Hepatic stellate cell (primary cell): ENCODE measurements at regions not wholly inside any gene's neighbourhood (a gene's known extent, or its start where the extent isn't known, plus 50 kb on each side); places are given as distances from the start of the nearest gene placed in this dataset.

ENCODE experiments used
- DNase-seq: peaks from one replicate; pipeline ENCODE4 v3.0.0; 2011; ENCODE audit warnings: low spot score

DNA sequence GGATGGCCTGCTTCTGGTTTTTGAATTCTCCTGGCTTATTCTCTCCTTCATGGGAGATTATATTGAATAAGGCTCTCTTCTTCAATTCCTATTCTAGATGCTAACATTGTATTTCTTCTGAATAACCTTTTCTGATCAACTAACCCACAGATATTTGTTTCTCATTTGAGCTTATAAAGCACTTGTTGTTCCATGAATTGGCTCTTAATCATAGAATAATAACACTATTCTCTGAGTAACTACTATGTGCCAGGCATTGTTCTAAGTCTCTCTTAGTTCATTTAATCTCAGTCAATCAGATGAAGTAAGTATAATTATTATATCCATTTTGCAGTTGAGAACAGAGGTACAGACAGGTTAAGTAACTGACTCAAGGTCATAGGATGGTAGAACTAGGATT is 136.3 kb upstream of the MLIP start:
- no peak for DNase-seq

DNA sequence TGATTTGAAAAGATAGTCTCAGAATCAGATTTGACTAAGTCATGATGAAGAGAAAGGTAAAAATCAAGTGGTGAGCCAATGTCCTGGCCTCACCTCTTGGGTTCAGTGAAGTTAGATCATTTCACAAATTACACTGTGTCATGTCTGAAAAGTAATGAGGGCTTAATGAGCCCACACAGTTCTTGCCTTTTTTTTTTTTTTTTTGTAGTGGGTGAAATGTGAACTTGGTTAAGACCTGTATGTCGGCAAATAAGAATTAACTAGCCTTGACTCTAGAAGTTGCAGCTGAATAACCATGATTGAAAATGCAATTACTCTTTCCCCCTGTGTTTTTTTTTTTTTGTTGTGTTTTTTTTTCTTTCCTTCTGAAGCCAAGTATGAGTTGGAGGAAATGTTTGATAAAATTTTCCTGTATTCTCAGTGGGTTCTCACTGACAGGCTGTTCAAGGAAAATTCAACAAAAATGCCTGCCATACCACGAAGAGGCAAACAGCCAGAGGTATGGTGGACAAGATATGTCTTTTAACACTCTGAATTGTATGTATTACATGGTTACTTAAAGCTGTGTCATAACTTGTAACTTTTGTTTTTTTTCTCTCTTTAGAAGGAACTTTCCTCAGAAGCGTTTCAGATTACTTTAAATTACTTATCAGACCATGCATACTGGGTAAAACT is 135.2 kb upstream of the MLIP start:
- DNase-seq: no peak

DNA sequence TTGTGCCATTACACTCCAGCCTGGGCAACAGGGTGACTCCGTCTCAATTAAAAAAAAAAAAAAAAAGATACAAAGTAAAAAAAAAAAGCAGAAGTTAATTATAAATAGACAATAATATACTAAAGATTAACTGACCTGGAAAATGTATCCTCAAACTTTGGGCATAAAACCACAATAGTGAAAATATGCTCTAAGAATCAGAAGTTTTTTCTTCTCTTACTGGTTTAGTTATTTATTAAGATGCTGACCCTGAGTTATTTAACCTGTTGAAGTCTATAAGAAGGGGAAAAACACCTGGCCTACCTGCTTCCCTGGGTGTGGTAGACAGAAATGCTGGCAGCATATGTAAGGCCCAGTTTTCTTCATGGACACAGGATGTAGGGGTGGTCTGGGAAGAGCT is 133.7 kb upstream of the MLIP start:
- no peak for DNase-seq

DNA sequence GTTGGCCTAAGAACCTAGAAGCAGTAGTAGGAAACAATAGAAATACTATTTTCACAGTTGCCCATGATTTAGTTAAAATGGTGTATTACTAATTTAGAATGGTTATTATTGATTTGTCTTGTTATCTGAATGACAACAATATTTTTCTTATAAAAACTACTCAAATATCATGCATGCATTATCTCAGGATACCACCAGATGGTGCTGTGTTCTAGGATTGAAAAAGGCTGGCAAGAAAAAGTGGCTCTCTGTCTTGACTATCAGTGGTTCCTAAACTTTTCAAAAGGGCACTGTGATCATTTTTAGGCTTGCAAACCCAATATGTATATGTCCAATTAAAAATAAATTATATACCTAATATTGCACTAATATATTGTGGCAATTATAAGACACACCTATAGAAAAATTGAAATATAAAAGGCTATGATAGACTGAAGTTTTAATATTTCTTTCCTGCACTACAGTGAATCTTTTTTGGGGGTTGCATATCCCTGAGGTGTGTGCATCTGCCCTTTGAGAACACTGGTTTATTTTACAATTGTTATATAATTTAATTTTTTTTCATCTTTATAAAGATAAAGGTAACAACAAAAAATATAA is 131.7 kb upstream of the MLIP start:
- no peak for DNase-seq

DNA sequence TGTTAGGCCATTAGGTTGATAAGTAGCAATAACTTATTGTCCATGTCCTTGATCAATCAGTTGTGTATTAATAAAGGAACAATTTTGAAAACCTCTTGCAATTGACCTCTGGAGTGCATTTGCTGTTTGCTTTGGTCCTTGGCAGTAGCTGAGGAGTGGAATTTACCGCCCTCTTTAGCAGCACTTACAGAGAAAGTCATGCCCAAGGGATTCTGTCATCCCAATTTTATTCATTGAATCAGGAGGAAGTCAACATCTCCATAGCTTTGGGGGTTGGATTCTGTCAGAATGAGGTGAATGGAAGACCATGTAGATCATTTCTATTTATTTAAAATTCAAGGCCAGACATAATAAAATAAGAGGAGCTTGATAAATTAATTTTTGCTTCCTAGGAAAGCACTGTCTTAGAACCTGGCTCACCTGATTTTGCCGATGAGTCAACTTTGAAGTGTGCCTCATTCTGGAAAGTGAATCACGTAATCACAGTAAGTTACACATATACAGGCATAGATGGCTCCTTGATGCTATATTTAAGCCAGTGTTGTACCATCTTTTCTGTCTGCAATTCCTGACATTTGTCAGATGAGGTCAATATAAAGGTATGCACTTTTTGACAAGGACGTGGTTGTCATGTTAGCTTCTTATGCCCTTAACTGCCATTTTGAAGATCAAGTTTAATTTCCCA is 128.7 kb upstream of the MLIP start:
- DNase-seq: no peak

DNA sequence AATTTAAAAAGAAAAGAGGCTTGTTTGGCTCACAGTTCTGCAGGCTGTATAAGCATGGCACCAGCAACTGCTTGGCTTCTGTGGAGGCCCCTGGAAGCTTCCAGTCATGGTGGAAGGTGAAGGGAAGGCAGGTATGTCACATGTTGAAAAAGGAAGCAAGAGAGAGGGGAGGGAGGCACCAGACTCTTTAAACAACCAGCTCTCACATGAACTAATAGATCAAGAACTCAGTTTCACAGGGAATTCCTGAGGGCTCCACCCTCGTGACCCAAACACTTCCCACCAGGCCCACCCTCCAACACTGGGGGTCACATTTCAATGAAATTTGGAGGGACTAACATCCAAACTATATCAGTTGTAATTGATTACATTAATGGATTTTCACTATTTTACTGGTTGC is 127.9 kb upstream of the MLIP start:
- DNase-seq: no peak

DNA sequence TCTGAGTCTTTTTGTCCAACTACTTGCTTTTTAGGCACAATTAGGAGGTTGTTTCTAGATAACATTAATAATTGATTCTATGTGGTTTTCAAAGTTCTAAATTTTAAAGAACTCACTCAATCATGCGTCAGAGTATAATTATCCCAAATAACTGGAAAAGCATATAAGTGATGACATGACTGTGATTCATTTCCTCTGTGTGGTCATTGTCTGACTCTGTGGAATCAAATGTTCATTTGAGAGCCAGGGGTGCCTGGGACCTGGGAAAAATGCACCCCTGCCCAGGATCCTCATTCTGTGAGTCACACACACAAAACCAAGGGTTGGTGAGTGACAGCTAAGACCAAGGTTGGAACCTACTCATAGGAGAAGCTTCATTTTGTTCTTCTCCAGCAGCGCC is 127.1 kb upstream of the MLIP start:
- peak; percentile 33 for DNase-seq

DNA sequence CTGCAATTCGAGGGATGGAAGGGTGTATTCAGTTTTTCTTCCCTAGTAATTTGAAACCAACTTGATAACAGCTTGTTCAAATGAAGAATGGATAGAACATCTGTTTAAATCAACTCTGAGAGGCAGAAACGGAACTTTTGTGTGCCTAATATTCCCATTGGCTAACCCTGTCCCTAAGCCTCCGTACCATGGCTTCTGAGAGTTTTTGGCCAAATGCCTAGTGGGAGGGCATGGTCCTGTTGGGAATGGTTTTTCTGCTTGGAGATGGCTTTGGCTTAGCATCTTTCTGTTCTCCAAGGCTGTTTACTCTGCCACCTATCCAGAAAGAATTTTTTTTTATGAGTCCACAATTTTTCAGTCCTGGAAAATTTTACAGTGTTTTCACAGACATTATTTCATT is 126.7 kb upstream of the MLIP start:
- DNase-seq: no peak

DNA sequence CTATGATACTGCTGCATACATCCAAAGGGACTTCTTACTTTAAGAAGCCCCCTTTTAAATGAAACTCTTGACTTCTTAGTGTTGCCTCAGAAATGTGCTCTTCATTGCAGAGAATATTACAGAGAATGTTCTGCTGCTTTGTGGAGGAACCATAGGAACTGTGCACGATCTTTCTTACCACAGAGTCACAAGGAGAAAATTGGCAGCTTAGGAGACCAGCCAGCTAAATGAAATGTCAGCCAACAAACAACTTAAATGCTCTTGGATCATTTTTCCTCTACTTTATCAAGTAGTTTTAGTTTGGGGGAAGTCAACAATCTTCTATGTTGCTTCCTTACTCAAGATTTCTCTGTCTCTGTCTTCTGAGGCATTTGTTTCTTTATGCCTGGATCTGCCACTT is 125.9 kb upstream of the MLIP start:
- DNase-seq: no peak

DNA sequence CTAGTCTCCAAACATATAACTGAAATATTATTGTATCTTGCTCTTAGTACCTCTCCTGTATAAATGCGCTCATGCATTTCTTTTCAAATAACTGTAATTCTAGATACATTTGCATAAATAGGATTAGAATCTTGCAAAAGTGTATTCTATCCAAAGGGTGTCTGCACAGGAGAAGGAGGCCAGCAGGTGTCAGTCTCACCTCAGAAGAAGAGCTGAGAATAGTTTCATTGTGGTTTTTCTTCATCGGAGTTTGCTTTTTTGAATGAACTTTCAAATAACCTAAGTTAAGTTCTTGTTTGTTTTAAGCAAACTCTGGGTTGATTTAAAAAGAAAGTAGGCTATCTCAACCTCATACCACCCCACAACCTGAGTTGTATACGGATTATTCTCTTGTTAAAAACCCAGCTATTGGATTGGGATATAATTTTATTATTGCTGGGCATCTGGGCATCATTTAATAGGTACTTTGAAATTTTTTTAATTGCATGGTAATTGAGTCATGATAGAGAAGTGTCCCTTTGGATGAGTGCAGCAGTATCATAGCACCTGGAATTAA is 125.0 kb upstream of the MLIP start:
- DNase-seq: peak; percentile 12

DNA sequence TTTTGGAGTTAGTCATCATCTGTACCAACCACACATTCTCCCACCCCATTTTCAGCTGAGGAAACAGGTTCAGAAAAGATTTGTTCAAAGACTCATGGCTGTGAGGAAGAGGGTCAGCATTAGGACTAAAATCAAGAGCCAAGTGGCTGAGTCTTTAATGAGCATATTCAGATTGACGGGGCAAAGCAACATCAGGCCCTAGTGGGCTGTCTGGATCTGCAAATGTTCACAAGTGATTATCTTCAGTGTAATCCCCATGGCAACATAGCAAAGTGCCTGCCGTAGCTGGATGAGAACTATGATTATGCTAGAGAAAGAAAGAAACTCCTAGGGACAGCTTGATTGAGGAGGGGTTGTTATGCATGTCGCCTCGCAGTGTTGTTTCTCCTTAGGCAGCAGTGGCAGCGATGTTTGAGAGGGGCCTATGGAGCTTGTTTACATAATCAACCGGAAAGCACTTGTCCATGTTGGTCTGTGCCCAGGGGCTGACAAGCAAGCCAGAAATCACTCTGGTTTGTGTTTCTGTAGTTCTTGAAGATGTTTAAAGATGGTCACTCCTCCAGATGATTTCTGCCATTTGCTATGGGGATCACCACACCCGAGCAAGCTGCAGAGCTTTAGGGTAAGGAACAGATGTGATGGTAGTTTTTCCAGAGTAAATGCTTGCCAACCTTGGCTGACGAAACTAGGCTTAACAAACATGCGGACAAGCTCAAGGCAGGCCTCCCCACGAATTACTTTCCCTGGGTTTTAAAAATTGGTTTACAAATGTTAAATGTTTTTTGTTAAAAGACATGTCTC is 124.3 kb upstream of the MLIP start:
- no peak for DNase-seq

DNA sequence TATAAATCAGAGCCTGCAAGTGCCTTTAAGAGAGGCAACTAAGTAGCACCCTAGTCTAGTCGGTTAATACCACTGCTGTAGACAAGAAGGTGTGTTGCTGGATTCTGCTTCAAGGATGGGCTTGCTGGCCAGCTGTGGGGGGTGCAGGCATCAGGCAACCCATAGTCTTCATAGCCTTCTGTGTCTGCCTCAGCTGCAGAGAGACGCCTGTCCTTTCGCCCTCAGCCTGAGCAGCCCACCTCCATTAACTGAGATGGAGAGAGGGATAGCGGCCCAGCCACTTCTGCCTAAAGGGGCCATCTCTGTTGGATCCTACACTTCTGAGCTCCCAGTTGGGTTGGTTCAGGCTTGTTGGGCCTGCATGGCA is 123.7 kb upstream of the MLIP start:
- DNase-seq: no peak

DNA sequence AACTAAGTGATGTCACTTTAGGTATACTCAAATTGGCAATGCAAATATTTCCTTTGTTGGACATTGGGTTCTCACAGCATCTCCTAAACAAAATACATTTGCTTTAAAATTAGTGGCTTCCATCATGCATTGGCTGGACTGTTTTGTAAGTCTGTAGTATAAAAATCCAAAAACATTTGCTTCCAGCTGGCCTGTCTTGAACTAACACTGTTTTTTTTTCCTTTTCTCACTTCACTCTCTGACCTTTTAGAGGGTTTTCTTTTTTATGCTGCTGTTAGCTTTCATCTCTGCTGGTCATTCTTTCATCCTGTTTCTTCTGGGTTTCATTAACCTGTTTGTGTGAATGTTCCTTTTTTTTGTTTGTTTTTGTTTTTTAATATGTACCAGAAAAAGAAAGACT is 121.7 kb upstream of the MLIP start:
- no peak for DNase-seq

DNA sequence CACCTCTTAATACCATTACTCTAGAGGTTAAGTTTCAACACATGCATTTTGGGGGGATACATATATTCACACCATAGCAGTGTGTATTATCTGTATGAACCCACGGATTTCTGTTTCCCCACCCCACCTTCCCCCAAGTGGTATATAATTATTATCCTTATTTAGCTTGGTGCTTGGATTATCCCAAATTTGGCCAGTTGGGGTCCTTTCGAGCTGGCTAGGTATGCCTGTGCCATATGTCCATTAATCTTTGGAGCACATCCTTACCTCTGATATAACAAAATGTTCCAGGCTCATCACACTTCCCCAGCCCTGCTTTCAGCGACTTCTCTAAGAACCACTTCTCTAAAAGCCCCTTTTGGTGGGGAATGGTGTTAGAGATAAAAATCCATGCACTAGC is 118.7 kb upstream of the MLIP start:
- no peak for DNase-seq

DNA sequence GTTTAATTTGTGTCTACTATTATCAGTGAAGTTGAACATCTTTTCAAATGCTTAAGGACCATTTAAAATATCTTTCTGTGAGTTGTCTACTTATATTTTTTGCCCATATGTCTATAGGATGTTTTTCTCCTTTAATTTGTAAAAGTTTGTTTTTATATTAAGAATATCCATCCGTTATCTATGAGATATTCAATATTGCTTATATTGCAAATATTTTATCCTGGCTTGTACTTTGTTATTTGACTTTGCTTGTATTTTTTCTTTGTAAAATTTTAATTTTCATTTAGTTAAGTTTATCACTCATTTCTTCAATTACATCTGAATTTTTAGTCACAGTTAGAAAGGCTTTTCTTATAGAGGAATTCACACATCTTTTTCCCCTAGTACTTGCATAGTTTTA is 117.0 kb upstream of the MLIP start:
- no peak for DNase-seq

DNA sequence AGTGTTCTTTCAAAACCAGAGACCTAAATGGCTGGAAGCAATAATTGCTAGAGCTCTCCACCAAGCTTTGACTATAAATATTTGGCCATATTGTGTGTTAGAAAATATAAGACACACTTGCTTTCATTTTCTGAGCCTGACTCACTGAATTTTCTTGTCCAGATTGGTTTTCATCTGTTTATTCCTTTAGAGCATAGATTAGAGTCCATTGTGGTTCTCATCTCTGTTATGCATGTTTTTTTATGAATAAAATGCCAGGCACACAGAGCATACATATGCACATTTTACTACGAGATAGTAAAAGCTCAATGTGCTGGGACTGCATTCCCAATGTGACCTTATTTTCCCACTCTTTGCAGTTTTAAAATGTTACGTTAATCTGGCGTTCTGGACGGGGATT is 115.3 kb upstream of the MLIP start:
- no peak for DNase-seq

DNA sequence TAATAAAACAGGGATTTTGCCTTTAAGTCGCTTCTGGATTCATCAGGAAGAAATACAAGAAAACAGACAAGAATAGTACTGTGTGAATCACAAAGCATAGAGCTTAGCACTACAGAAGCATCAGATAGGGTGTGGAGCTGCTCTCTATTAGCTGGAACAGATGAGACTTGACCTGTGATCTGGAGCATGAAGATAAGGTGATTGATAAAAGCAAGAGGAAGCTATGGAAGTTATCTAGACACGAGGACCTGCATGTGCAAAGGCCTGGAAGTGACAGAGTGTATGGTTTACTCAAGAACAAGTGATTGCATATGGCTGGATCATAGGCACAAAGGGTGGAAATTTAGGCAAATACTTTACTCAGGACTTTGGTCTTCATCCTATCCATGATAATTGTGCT is 112.9 kb upstream of the MLIP start:
- DNase-seq: no peak

DNA sequence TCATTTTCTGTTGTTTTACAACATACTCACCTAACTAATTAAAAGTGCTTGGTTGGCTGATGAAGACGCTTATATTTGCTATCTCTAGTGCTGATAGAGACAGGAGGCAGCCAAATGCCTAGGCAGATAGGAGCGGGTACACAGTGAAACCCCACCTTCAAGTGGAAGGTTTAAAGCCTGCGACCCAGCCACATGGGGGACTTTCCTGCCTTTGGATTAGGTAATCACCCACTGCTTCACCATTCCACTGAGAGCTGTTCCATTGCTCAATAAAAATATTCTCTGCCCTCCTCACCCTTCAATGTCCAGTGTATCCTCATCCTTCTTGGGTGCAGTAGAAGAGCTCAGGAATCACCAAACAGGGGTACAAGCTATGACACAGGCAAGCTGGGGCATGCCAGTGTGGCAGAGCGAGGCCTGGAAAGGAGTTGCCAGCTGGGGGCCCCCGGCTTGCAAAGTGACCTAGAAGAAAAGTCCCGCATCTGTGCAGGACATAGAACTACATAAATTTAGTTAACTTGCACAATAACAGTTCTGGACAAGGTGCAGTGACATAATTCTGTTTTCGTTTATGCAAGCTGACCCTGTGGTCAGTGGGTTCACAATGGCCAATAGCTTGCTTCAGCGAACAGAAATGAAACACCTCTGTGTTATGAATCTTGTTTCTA is 112.0 kb upstream of the MLIP start:
- DNase-seq: no peak

DNA sequence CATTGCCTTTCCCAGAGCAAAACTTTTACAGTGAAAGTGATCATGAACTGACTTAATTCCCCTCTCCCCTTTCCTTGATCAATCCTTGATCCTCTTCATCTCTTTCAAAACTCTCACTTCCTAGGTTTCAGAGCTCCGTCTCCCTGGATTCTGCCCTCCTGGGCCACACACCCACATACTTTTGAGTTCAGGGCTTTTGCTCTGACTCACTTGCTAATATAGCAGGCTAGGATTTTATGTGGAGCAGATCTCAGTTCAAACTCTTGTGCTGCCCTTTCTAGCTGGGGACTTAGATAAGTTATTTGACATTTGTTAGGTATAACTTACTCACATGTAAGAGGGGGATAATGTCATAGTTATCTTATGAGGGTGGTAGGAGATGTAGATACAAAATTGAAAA is 109.1 kb upstream of the MLIP start:
- DNase-seq: no peak

DNA sequence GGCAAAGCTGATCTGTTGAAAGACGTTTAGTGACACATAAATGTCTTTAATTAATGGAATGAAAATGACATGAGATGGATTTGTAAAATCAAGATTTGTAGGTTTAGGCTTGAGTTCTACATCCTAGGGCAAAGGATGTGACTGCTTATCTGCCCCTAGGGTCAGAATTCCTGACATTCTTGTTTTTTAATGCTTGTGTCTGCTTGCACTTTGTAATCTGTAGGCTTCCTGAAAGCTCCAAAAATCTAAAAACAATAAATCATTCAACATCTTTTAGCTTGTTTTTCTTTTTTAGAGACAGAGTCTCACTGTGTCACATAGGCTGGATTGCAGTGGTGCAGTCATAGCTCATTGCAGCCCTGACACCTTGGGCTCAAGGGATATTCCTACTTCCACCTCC is 107.9 kb upstream of the MLIP start:
- no peak for DNase-seq

DNA sequence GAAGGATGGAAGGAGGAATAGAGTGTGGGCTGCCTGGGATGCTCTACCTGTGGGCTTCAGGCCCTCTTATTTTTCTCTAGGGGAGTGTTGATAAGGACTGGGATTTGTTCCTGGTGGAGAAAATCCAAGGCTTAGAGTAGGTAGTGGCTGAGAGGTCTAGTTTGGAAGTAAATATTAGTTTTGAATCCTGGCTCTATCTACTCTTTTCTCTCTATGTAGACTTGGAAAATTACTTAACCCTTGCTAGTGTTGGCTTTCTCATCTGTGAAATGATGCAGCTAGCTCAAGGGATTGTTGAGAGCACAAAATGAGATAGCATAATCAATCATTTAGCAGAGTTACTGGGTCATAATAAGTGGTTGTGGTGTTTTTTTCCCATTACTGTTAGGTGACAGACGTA is 102.7 kb upstream of the MLIP start:
- no peak for DNase-seq

DNA sequence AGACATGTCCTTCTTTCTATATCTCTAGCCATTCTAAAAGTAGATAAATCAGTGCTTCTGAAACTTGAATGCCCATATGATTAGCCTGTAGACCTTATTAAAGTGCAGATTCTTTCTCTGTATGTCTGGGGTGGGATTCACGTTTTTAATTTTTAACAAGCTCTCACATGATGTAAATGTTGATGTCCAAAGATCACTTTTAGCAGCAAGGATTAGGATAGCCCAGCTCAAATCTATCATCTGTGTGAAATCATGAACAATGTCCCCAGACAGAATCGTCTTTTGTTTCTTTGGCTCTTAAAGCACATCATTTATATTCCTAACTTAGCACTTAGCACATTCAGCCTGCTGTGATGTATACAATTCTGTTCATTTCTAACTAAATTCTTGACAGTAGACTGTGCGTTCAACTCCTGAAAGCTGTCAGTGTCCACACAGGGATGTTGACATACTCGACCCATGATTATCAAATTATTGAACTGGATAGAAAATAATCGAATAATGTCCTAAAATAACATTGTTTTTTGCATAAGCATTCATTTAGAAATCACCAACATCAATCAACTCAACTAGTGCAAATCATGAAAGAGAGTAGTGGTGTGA is 102.1 kb upstream of the MLIP start:
- no peak for DNase-seq
